Suprapubic skin (tissue), 4 donors: ENCODE measurements at regions not wholly inside any gene's neighbourhood (a gene's known extent, or its start where the extent isn't known, plus 50 kb on each side); places are given as distances from the start of the nearest gene placed in this dataset.

Experiments
- EP300 ChIP-seq: sonication (generic); formaldehyde crosslinking; IDR thresholded peaks from one replicate; pipeline ENCODE4 v1.6.1; 2017; ENCODE audit warnings: antibody characterized with exemption
- POLR2A ChIP-seq, 2 donors: fragments of 450-650 bp; IDR thresholded peaks; one replicate each; pipeline ENCODE4 v1.6.1; 2017; ENCODE audit warnings: antibody characterized with exemption in 2 of 2, mild to moderate bottlenecking in 2 of 2, moderate library complexity in 2 of 2
- POLR2AphosphoS5 ChIP-seq, 3 donors: sonication (generic); formaldehyde crosslinking; IDR thresholded peaks; one replicate each; pipeline ENCODE4 v1.6.1; 2017; ENCODE audit warnings: antibody characterized with exemption in 3 of 3
- TF ChIP-seq, protein P1 (sequence below), 2 donors: fragments of 200-600 bp in 1 of 2; fragments of 450-650 bp in 1 of 2; sonication (generic) in 1 of 2; IDR thresholded peaks; one replicate each; pipeline ENCODE4 v1.5.1; 2016 to 2019; ENCODE audit warnings: antibody characterized with exemption in 2 of 2, mild to moderate bottlenecking in 1 of 2, moderate library complexity in 1 of 2

DNA sequence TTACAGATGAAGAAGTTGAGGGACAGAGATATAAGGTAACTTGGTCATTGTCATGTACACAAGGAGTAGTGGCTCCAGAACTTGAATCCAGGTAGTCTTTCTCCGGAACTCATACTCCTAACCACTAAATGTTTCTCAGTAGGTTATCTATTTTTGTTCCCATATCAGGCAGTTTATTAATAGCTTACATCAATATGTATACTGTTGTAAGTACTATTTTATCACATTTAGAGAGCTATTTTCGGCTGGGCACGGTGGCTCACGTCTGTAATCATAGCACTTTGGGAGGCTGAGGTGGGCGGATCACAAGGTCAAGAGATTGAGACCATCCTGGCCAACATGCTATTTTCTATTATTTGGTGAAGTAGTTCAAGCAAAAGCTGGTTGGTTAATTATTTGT, 415.6 kb upstream of the FBXO33 start:
- TF ChIP-seq, protein P1, sequence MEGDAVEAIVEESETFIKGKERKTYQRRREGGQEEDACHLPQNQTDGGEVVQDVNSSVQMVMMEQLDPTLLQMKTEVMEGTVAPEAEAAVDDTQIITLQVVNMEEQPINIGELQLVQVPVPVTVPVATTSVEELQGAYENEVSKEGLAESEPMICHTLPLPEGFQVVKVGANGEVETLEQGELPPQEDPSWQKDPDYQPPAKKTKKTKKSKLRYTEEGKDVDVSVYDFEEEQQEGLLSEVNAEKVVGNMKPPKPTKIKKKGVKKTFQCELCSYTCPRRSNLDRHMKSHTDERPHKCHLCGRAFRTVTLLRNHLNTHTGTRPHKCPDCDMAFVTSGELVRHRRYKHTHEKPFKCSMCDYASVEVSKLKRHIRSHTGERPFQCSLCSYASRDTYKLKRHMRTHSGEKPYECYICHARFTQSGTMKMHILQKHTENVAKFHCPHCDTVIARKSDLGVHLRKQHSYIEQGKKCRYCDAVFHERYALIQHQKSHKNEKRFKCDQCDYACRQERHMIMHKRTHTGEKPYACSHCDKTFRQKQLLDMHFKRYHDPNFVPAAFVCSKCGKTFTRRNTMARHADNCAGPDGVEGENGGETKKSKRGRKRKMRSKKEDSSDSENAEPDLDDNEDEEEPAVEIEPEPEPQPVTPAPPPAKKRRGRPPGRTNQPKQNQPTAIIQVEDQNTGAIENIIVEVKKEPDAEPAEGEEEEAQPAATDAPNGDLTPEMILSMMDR (IDR thresholded peaks at IDR 0.05), result no peak
- TF ChIP-seq EP300 (no peak), POLR2A (IDR thresholded peaks at IDR 0.05) (no peak), POLR2AphosphoS5 (IDR thresholded peaks at IDR 0.05) (no peak)
